CD1c-positive myeloid dendritic cell (primary cell): ENCODE measurements at regions not wholly inside any gene's neighbourhood (a gene's known extent, or its start where the extent isn't known, plus 50 kb on each side); places are given as distances from the start of the nearest gene placed in this dataset.

Source experiments
- DNase-seq: peaks from one replicate; pipeline ENCODE4 v3.0.0-alpha.2; 2016; ENCODE audit errors: extremely low spot score

DNA sequence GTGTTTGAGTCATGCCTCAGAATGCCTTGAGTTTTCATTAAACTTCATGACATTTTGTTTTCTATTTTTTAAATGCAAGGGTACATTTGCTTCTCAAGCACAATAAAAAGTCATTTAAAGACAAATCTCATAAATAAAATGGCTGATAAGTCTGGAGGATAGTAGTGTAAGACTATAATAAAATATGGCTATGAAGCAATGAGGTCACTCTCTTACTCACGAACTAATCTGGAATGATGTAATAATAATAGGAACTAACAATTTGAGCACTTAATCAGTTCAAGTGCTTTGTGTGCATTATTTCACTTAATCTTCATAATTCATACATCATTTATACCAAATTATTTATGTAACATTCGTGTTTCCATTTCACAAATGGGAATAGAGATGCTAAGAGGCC is 149.3 kb upstream of the CTTNBP2 start:
- no peak for DNase-seq

DNA sequence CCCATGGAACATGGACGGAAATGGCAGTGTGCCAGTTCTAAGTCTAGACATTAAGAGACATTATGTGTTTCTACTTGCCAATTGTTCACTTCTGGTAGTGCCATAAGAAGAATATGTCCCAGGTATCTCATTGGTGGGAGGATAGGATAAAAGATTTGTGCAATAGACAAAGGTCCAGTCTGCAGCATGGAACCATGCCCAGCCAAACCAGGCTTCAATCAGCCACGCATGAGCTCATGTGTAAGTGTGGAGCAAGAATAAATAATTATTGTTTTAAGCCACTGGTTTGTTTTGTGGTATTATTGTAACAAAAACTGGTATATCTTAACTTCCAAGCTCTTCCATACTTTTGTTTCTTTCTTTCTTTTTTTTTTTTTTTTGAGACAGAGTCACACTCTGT is 153.6 kb upstream of the CTTNBP2 start:
- no peak for DNase-seq

DNA sequence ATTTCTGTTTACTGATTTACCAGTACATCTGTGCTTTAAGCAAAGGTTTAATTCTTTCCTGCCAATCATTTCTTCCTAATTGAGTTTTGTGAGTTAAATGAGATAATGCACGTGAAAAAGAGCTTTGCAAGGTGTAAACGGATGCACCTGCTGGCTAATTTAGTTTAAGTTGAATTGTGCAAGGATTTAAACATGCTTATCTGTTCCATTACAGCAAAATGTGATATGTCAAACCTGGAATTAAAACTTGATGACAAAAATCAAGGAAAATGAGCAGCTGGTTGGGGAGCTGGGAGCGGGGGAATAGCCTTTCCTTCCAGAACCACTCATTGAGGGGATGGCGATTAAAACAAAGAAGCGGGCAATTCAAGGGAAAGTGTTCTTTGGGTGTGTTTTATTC is 155.0 kb upstream of the CTTNBP2 start:
- no peak for DNase-seq

DNA sequence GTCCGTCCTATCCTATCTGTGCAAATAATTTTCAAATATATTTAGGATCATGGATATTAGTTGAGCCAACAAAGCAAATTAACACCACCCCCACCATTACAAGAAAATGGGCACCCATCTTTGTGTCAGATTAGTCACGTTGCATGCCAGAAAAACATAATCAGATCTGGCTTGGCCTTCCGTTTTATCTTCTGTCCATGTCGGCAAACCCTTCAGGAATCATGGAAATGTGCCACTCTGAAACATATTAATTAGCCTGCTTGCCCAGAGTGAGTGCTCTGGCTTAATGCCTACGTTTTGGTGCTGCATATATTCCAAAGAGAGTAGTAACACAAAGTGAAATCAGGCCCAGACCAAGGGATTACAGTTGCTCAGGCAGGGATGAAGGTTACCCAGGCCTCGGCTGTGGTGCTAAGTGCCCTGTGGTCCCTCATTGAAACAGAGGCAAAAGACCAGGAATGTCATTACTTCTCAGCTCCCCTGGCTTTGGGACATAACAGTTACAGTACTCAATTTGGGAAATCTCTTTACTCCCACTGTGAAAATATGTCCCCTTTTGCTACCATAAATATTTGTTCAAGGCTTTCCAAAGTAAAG is 154.0 kb upstream of the LSM8 start:
- no peak for DNase-seq

DNA sequence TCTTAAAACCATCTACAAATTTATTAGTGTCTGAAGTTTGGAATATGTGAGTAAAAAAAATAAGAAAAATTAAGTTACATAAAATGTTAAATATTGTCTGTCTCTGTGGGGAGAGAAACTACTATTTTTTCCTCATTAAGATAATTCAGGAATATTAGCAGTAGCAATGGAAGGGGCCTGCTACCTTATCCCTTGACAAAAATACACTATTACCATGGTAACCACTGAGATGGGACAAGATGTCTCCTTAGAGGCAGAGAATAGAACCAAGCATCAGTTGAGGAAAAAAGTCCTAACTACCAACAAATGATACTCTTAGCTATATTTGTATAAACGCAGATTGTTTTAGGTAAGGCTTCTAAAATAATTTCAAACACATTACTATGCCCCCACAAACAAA is 150.7 kb upstream of the LSM8 start:
- no peak for DNase-seq

DNA sequence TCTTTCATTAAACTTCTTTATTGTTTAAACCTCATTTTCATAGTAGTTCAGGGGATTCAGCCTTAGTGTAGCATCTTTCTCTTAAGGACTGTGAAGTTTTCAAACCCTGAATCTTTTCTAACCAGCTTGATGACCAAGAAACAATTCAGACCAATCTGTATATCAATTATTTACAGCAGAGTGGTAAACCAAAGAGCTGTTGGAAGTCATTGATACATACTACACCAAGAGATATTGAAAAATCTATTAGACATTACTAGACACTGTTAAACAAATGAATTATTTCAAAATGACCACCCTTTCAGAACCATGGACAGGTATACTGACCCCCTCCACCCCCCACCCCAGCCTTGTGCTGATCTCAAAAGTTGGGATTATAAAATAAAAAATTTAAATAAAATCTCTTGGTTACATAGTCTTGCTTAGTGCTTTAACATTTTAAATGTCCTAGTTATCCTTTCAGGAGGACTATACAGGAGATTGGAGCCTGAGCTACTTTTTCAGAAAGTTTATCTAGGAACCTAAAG is 143.9 kb upstream of the LSM8 start:
- DNase-seq = no peak

DNA sequence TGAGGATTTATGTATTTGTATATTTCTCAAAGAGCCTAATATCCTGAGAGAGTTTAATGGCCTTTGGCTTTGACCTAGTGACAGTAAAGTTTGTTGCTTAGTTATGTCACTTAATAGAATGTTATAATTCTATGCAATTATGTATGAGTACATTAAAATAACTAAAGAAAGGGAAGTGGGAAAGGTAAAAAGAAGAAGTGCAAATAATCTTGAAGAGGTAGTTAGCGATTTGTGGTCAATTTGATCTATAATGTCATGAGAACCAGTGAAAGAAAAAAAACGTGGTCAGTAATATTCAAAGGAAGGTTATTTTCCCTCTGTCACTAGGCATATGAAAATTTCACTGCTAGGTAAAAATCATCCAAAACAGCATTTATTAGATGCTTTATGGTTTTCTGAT is 143.4 kb upstream of the LSM8 start:
- no peak for DNase-seq

DNA sequence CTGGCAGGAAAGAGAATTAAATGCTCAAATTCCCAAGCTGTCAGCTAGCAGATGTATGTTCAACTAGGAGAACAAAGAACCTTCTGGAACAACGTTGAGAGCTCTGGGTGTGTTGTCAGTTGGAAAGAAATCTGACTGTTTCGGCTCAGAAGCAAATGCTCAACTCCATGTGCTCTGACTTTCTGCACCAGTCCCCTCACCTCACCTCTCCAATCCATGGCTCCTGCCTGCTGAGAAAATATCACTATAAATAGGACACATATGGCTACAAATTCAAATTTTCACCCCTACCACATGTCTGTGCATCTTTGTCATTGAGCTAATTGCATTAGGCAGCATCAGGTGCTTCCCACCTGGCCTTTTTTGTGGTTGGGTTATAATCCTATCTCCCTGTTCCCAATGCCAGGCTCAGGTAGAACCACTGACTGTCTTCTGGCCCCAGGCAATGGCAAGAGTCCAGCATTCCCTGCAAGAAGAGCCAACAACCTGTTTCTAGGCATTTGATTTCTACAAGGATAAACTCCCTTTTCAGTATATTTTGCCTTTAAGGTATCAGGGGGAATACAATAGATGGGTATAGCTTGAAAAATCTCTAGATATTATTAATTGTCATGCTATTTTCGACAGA is 142.6 kb upstream of the LSM8 start:
- no peak for DNase-seq

DNA sequence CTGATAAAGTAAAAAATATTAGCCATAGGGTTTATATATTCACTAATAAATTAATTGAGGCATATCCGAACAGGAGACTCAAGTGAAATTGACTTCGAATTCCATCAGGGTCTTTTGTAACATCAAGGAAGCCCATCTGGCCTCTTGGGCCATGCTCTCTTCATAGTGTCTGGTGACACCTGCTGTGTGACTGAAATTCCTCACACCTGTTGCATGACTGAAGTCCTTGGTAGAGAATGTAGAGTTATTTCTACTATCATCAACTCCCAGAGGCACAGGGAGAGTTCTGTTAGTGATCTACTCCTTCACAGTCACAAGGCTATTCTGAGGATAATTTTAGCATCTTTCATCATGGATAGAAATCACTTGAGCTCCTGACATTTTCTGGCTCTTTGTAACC is 138.3 kb upstream of the LSM8 start:
- DNase-seq = no peak

DNA sequence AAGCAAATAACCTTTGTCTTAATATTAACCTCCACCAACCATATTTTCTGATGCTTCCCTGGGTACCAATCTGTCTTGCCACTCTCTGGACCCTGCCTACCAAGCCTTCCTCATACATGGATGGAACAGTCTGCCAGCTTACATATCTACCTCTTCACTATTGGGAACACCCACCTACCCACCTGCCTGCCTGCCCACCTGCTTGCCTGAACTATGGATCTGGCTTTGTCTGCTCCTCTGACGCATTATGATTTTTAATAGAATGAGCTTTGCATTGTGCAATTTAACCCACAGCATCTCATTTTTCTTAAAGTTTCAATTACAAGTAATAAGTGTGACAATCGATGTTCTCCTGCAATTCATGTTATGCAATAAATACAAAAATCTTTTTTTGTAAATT is 137.9 kb upstream of the LSM8 start:
- no peak for DNase-seq

DNA sequence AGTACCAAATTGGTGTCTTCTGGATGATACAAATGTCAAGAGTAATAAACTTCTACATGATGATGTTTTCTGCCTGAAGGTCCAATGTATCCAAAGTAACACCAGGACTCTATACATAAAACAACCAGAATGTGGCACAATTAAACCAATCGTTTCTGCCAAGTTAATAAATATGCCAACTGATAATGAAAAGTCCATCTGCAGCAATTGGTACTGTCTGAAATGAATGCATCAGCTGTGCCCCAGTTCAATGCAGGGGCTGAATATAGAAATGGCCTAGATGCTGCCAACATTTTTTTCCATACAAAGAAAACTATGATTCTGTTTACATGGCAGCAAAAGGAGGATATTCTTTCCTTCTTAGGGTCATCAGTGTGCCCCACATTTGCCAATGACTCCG is 137.2 kb upstream of the LSM8 start:
- DNase-seq = no peak

DNA sequence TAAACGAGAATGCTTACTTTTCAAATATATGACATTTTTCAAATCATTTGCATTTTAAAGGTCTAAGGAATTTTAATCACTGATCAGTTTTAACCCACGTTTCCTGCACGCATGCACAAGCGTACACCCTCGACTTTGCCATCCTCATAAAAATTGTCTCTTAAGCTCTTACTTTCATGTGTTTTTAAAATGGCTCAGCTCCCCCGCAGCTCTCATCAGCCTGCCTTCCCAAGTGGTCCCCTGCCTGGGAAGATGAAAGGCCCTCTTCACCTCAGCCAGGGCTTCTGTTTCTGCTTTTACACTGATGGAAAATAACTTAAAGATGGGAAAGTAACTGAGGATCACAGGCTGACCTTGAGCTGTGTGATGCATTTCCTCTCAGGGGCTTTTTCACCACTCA is 131.6 kb upstream of the LSM8 start:
- DNase-seq = no peak

DNA sequence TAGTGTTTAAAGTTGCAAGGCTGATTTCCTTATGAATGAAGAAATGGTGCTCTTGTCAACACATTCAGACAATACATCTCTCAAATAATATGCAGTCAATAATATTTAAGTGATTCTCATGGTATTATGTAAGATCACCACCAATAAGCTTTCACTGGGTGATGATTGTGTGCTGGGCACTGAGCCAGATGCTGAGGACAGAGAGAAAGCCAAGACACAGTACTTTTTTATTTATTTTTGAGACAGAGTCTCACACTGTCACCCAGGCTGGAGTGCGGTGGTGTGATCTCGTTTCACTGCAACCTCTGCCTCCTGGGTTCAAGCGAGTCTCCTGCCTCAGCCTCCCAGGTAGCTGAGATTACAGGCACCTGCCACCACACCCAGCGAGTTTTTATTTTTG is 130.6 kb upstream of the LSM8 start:
- DNase-seq = no peak

DNA sequence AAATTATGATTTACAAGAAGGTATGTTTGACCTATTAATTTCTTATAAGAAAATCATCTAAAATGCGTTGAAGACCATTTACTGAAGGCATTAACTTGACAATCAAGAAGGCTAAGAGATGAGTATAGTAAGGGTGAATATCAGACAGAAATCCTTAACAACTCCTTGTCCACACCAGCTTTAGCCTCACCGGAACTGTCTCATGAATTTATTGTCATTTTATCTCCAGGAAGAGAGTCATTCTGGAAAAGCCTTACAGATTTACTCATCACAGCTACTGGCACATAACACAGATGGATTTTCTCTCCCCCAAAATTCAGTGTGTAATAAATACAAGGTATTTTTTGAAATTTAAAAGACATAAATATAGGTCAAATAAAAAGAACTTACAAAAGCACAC is 129.4 kb upstream of the LSM8 start:
- no peak for DNase-seq

DNA sequence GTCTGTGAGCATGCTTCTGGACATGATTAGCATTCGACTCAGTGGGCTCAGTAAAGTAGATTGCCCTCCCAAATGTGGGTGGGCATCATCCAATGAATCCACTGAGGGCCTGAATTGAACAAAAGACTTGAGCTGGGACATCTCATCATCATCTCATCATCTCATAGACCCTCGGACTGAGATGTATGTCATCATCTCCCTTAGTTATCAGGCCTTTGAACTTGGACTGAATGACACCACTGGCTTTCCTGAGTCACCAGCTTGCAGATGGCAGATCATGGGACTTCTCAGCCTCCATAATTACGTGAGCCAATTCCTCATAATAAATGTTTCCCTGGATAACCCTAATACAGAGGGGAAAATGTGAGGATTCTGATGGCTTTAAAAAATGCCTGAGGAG is 128.3 kb upstream of the LSM8 start:
- DNase-seq = no peak

DNA sequence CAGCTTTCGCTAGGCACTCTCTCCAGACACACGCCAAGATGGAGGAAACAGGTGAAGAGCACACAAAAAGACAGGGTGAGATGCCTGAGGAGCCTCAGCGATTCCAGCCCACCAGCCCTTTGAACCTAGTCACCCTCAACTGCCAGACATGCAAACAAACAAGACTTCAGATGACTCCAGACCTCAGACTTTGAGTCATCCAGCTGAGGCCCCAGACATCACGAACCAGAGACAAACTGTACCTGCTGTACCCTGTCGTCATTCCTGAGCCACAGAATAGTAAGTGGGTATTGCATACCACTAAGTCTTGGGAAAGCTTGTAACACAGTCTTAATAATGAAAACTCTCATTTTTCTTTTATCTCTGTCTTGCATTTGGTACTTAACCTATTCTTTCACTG is 126.6 kb upstream of the LSM8 start:
- no peak for DNase-seq

DNA sequence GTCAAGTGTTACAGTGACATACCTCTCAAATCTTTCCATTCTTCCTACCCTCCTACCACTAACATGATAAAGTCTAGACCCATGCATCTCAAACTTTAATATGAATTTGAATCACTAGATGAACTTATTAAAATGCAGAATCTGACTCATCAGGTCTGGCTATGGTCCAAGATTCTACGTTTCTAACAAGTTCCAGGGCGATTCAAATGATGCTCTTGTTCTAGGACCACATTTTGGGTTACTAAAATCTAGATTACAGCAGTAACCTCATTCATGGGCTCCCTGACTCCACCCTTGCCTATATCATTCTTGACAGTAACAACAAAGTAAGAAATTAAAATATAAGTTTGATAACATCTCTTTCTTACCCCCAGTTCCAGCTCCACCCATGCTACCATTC is 124.8 kb upstream of the LSM8 start:
- no peak for DNase-seq

DNA sequence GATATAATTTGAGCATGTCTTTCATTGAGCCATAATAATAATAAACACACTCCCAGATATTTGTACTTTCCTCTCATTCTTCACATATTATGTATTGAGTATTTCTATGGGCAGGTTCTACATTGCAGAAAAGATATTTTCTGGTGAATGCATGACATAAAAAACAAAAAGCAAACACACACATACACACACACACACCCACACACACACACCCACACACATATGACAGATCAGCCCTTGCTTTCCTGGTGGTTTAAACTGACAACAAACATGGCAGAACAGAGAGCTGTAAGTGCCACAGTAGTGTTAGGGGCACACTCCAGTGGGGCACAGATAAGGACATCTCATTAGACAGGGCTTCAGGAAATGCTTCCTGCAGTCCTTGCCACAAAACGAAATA is 123.3 kb upstream of the LSM8 start:
- no peak for DNase-seq

DNA sequence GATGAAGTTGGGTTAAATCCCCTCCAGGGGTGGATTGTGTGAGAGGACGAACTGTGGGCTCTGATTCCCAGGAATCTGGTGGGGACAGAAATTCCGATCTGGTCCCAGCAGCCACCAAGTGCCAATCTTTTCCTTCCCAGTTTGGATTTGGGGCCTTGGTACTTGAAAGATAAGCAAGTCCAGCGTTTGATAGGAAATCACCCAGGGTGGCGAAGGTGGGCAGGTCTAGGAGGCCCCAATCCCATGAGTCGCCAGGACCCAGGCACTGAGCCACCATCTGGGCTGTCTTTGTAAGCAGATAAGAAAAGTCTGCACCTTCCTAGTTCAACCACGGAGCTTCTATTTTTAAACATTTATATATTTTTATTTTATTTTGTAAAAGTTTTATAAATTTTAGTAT is 122.6 kb upstream of the LSM8 start:
- DNase-seq = no peak

DNA sequence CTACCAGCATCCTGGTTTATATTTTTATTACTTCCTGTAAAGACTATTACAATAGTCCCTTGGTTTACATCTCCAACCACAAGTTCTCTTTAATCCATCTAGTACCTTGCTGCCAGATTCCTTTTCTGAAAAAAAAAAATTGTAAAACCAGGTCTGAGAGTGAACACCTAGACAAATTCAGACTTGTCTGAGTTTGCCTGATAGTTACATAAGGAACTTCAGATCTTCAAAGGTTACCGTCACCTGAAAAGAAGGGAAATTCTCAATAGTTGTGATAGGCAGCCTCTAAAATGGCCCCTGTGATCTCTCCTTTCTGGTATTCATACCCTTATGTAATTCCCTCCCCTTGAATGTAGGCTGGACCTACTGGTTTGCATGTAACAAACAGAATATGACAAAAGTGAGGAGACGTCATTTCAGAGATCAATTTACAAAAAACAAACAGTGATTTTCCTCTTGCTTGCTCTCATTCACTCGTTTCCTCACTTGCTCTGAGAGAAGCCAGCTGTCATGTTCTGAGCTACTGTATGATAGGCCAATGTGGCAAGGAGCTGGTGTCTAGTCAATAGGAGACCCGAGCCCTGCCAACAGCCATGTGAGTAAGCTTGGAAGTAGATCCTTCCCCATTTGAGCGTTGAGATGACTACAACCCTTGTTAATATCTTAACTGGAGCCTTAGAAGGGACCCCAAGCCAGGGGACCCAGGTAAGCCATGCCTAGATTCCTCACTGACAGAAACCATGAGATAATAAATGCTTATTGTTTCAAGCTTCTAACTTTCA is 110.9 kb upstream of the LSM8 start:
- DNase-seq = no peak

DNA sequence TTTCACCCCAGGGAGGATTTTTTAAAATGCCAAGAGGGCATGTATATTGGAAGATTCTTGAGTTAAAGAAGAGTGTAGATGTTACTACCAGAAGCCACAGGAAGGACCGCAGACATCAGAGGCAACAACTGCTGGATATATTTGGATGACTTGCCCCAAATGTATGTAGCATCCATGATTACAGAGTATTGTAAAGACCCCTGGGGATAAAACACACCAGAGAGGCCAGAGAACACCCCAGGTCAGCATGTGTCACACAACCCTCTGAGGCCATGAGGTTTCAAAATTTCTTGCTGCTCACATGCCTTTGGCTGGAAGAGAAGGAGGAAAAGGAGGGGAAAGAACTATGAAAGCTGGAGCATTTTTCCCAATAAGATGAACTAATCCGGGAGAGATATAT is 108.0 kb upstream of the LSM8 start:
- no peak for DNase-seq

DNA sequence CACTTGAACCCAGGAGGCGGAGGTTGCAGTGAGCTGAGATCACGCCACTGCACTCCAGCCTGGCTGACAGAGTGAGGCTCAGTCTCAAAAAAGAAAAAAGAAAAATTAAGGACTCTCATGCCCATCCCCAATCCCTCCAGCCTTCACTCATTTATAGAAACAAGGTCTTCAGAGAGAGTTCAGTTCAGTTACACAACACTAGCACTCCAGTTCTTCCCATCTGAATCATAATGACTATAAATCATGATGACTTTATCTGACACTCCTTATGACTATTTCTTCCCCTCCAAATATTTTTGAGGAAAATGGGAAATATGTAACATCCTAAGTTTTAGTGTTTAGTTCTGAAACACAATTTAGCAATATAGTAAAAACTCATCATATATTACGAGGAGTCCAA is 107.4 kb upstream of the LSM8 start:
- DNase-seq = no peak

DNA sequence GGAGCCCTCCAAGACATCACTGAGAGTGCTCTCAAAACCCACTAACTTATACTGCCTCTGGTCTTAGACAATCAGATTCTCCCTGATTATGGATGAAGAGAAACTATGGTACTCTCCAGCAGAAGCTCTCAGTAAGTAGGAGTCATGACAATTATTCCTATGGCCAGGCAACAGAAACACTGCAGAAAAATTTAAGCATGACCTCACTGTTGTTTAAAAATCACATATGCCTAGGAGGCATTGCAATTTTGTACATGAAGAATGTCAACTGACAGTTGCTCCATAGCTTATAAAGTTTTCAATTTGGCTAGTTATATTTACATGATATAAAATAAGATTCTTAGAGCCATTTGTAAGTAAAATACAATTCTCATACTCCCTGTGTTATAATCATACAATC is 105.9 kb upstream of the LSM8 start:
- no peak for DNase-seq
